ENCODE measurements at regions not wholly inside any gene's neighbourhood (a gene's known extent, or its start where the extent isn't known, plus 50 kb on each side); places are given as distances from the start of the nearest gene placed in this dataset.
"Not testable (repeated sequence)": the region's sequence is repeated elsewhere in the genome, so short reads cannot be mapped to it uniquely, and the experiment has no call there.

DNA sequence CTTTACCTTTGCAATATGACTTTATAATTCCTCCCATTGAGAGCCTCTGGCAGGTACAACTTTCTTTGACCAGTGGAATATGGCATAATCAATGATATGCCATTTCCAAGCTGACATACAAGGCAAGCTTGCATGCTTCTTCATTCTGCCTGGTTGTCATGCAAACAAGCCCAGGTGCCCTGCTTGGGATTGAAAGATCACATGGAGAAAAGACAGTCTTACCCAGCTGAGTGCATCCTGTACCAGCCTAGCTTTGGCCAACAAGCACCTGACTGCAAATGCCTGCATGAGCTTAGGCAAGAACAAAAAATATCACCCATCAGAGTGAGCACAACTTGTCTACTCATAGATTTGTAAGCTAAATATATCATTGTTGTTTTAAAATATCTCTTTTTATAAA lies 82.9 kb upstream of the KCND2 start:
- no peak for DNase-seq (ENCODE audit: low spot score)

DNA sequence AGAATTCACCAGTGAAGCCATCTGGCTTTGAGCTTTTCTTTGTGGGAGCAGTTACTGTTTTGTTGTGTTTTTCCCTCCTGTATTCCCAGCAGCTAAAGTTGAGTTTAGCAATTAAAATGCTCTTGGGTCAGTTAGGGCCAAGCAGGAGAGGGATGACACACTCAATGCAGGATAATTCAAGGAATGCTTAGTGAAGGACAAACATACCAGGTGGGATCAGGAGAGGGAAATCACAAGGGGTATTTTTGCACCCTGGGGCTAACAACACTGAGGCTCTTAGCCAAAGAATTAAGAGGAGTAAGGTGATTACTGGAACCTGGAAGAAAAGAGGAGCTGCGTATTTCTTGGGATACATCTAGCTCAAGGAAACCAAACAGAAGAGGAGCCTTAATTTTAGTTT lies 82.4 kb upstream of the KCND2 start:
- DNase-seq (ENCODE audit: low spot score), result no peak

DNA sequence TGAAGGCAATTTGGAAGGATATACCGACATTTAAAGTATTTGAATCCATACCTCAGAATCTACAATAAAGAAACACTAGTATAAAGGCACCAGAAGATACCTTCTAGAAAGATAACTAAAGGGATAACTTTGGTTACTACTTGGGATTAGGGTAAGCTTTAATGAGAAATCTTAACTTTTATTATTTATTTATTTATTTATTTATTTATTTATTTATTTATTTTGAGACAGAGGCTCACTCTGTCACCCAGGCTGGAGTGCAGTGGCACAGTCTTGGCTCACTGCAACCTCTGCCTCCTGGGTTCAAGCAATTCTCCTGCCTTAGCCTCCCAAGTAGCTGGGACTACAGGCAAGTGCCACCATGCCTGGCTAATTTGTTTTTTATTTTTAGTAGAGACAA lies 81.6 kb upstream of the KCND2 start:
- not testable (repeated sequence) for DNase-seq (ENCODE audit: low spot score)

DNA sequence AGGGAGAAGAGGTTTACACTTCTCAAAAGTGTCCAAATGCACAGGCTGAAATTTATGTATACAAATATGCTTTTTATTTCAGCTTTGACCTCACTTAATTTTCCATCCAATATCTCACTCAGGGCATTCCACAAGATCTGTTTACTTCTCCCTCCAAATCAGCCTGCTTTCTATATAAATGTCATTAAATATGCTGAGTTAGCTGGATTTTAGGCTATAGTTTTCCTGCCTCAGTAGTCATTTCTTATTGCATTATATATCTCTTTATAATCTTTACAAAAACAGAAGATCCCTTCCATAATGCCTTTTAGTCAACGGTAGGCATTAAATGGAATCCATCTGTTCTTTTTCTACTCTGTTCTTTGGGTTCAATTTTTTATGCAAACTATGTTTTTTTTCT lies 71.7 kb upstream of the KCND2 start:
- no peak for DNase-seq (ENCODE audit: low spot score)

DNA sequence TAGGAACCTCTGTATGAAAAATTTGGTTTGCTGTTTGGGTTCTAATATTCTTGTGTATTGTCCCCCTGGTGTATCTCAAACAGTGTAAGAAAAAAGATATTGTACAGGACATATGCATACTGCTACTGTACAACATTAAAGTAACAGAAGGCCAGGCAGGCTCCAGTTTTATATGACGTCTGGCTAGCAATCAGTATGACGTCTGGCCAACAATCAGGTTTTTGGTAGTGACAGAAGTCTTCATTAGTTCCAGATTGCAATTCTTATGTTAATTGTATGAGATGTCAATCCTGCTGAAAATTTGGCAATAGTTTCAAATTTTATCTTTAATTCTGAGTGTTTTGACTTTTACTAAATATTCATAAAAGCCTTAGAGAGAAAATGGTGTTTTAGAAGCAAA lies 67.9 kb upstream of the KCND2 start:
- DNase-seq (ENCODE audit: low spot score), result no peak

DNA sequence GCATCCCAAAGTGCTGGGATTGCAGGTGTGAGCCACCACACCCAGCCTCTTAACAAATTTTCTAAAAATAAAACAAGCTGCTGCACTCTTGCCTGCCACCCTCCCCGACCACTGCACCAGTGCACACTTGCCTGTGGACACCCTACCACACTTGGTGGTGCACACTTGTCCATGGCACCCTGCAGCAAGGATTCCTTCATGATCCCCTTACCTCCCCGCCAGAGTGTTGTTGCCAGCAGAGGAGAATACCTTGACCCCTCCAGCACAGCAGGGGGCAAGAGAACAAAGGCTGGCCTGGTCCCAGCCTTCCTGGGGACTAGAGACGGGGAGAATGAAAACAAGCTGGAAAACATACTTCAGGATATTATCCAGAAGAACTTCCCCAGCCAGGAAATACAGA lies 65.9 kb upstream of the KCND2 start:
- DNase-seq (ENCODE audit: low spot score), result no peak

DNA sequence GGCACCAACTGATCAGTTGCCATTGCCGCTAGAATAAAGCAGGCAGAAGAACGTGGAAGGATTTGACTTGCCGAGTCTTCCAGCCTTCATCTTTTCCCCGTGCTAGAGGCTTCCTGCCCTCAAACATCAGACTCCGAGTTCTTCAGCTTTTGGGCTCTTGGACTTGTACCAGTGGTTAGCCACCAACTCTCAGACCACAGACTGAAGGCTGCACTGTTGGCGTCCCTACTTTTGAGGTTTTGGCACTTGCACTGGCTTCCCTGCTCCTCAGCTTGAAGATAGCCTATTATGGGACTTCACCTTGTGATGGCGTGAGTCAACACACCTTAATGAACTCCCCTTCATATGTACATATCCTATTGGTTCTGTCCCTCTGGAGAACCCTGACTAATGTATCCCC lies 57.3 kb upstream of the KCND2 start:
- DNase-seq (ENCODE audit: low spot score), result no peak

DNA sequence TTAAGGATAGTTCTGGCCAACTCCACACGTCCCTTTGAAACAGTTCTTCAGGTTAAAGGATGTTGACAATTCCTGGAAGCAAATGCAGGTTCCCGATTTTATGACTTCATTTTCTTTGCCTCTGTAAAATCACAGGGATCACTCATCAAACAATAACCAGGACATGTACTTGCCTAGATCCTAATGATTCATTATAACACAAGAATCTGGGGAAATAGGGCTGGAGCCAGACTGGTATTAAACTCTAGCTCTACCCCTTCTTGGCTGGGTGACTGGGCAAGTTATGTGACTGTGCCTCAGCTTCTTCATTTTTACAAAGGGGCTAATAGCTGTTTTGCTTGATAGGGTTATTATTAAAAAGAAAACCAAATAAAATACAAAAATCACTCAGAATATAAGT lies 56.0 kb upstream of the KCND2 start:
- DNase-seq (ENCODE audit: low spot score), result no peak

DNA sequence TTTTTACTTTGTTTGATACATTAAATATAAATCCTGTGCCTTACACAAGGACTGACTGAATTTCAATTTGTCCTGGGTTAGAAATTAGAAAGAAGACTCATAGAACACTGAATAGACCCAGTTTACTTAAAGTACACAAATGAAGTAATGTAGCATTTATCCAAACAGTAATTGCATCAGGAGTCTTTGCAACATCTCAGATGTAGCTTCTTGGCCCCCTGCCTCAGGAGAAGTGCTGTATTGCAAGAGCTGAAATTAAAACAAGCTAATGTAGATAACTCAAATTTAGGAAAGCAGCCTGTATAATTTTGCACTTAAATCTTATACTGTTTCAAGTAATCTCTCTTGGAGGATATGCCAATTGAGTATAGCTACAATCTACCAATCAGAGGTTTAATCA lies 54.3 kb upstream of the KCND2 start:
- DNase-seq (ENCODE audit: low spot score), result no peak

DNA sequence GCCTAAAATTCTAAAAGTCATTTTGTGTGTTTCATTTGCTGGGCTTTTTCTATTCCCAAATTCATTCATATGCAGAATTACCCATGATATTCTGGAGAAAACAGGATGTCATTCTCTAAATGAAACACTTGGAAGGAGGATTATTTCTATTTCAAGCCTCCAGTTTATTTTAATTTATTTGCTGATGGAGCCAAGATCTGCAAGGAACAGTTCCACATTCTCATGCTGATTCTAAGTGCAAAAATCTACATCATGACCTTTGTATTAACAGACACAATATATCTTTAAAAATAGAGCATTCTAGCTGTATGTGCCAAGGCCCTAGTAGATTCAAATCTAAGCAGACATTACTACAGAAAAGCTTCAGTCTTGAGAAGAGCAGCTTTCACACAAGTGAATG lies 51.3 kb upstream of the KCND2 start:
- no peak for DNase-seq (ENCODE audit: low spot score)

Measured in activated CD4-positive, alpha-beta T cell treated with anti-CD3 and anti-CD28 coated beads, Interleukin-2, Interleukin-4, amounts not matched to agents 100 ng/mL and 50 ng/mL, durations not matched to agents 16 hours and 8 hours (primary cell).